ENCODE measurements at regions not wholly inside any gene's neighbourhood (a gene's known extent, or its start where the extent isn't known, plus 50 kb on each side); places are given as distances from the start of the nearest gene placed in this dataset.
"Not testable (repeated sequence)": the region's sequence is repeated elsewhere in the genome, so short reads cannot be mapped to it uniquely, and the experiment has no call there.

- DNase-seq (ENCODE audit: low read depth in 2 of 2) = no peak
Observed at GRCh38 chr2:40579247-40579646, 127.4 kb upstream of the SLC8A1 start.

GRCh38 chr2:40584432-40584831, 132.5 kb upstream of the SLC8A1 start:
- no peak for DNase-seq (ENCODE audit: low read depth in 2 of 2)

GRCh38 chr2:40591774-40592173, 139.9 kb upstream of the SLC8A1 start:
- DNase-seq (ENCODE audit: low read depth in 2 of 2) = no peak

- DNase-seq (ENCODE audit: low read depth in 2 of 2) = no peak
Observed at GRCh38 chr2:40592218-40592617, 140.3 kb upstream of the SLC8A1 start.

- DNase-seq (ENCODE audit: low read depth in 2 of 2) = no peak
Observed at GRCh38 chr2:40606862-40607261, 155.0 kb upstream of the SLC8A1 start.

- no peak for DNase-seq (ENCODE audit: low read depth in 2 of 2)
Observed at GRCh38 chr2:40611196-40611595, 159.3 kb upstream of the SLC8A1 start.

GRCh38 chr2:40625849-40626248, 174.0 kb upstream of the SLC8A1 start:
- no peak for DNase-seq (ENCODE audit: low read depth in 2 of 2)

- no peak for DNase-seq (ENCODE audit: low read depth in 2 of 2)
Observed at GRCh38 chr2:40628556-40628955, 176.7 kb upstream of the SLC8A1 start.

- DNase-seq (ENCODE audit: low read depth in 2 of 2) = no peak
Observed at GRCh38 chr2:40629768-40630434, 178.0 kb upstream of the SLC8A1 start.

GRCh38 chr2:40639320-40639719, 187.4 kb upstream of the SLC8A1 start:
- no peak for DNase-seq (ENCODE audit: low read depth in 2 of 2)

GRCh38 chr2:40642237-40642636, 190.3 kb upstream of the SLC8A1 start:
- no peak for DNase-seq (ENCODE audit: low read depth in 2 of 2)

GRCh38 chr2:40642726-40643125, 190.8 kb upstream of the SLC8A1 start:
- no peak for DNase-seq (ENCODE audit: low read depth in 2 of 2)

GRCh38 chr2:40646642-40647041, 194.8 kb upstream of the SLC8A1 start:
- DNase-seq (ENCODE audit: low read depth in 2 of 2) = no peak

GRCh38 chr2:40652155-40652554, 200.3 kb upstream of the SLC8A1 start:
- no peak for DNase-seq (ENCODE audit: low read depth in 2 of 2)

GRCh38 chr2:40653829-40654228, 201.9 kb upstream of the SLC8A1 start:
- no peak for DNase-seq (ENCODE audit: low read depth in 2 of 2)

GRCh38 chr2:40654346-40654745, 202.5 kb upstream of the SLC8A1 start:
- DNase-seq (ENCODE audit: low read depth in 2 of 2) = no peak

GRCh38 chr2:40658941-40659340, 207.1 kb upstream of the SLC8A1 start:
- no peak for DNase-seq (ENCODE audit: low read depth in 2 of 2)

GRCh38 chr2:40665493-40666232, 213.8 kb upstream of the SLC8A1 start:
- DNase-seq (ENCODE audit: low read depth in 2 of 2) = no peak

- no peak for DNase-seq (ENCODE audit: low read depth in 2 of 2)
Observed at GRCh38 chr2:40666398-40666797, 214.5 kb upstream of the SLC8A1 start.

GRCh38 chr2:40668425-40668824, 216.5 kb upstream of the SLC8A1 start:
- DNase-seq (ENCODE audit: low read depth in 2 of 2) = no peak

GRCh38 chr2:40676134-40676790, 224.4 kb upstream of the SLC8A1 start:
- not testable (repeated sequence) for DNase-seq (ENCODE audit: low read depth in 2 of 2)

GRCh38 chr2:40680547-40680946, 228.7 kb upstream of the SLC8A1 start:
- no peak for DNase-seq (ENCODE audit: low read depth in 2 of 2)

GRCh38 chr2:40690036-40690435, 238.1 kb upstream of the SLC8A1 start:
- no peak for DNase-seq (ENCODE audit: low read depth in 2 of 2)
